ENCODE measurements at regions not wholly inside any gene's neighbourhood (a gene's known extent, or its start where the extent isn't known, plus 50 kb on each side); places are given as distances from the start of the nearest gene placed in this dataset.
"Not testable (repeated sequence)": the region's sequence is repeated elsewhere in the genome, so short reads cannot be mapped to it uniquely, and the experiment has no call there.

- no peak overlapping the region for H3K4me3 ChIP-seq (ENCODE audit: low read depth, low read length)
- DNase-seq (ENCODE audit: low read depth) = peak; percentile 61
- TF ChIP-seq, protein P1, sequence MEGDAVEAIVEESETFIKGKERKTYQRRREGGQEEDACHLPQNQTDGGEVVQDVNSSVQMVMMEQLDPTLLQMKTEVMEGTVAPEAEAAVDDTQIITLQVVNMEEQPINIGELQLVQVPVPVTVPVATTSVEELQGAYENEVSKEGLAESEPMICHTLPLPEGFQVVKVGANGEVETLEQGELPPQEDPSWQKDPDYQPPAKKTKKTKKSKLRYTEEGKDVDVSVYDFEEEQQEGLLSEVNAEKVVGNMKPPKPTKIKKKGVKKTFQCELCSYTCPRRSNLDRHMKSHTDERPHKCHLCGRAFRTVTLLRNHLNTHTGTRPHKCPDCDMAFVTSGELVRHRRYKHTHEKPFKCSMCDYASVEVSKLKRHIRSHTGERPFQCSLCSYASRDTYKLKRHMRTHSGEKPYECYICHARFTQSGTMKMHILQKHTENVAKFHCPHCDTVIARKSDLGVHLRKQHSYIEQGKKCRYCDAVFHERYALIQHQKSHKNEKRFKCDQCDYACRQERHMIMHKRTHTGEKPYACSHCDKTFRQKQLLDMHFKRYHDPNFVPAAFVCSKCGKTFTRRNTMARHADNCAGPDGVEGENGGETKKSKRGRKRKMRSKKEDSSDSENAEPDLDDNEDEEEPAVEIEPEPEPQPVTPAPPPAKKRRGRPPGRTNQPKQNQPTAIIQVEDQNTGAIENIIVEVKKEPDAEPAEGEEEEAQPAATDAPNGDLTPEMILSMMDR (conservative IDR thresholded peaks at IDR 0.05; ENCODE audit: low read depth, low read length) = peak; percentile 63
Observed at GRCh38 chr14:78022059-78022458, 148.1 kb upstream of the NRXN3 start.

- TF ChIP-seq, protein P1 (conservative IDR thresholded peaks at IDR 0.05; ENCODE audit: low read depth, low read length) = no peak
- no peak overlapping the region for H3K4me3 ChIP-seq (ENCODE audit: low read depth, low read length)
- DNase-seq (ENCODE audit: low read depth) = no peak
Observed at GRCh38 chr14:78023112-78023511, 147.1 kb upstream of the NRXN3 start.

DNA sequence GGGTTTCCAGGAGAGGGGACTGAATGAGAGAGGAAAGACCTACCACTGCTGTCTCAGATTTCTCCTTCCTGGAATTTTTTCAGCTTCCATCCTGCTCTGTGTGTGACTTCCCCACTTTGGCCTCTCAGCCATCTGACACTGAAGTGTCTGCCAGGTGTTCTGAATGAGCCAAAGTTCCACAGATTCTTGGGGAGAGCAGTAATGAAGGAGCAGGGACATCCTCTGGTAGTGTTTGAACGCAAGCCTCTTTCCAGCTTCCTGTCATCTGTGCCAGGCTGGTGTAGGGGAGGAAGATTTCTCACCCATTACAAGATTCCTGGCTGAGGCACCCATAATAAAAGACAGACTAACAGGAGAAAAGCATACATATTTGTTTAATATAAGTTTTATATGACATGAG lies 141.7 kb upstream of the NRXN3 start:
- TF ChIP-seq, protein P1 (conservative IDR thresholded peaks at IDR 0.05; ENCODE audit: low read depth, low read length) = no peak
- H3K4me3 ChIP-seq (ENCODE audit: low read depth, low read length) = no peak overlapping the region
- DNase-seq (ENCODE audit: low read depth) = no peak

DNA sequence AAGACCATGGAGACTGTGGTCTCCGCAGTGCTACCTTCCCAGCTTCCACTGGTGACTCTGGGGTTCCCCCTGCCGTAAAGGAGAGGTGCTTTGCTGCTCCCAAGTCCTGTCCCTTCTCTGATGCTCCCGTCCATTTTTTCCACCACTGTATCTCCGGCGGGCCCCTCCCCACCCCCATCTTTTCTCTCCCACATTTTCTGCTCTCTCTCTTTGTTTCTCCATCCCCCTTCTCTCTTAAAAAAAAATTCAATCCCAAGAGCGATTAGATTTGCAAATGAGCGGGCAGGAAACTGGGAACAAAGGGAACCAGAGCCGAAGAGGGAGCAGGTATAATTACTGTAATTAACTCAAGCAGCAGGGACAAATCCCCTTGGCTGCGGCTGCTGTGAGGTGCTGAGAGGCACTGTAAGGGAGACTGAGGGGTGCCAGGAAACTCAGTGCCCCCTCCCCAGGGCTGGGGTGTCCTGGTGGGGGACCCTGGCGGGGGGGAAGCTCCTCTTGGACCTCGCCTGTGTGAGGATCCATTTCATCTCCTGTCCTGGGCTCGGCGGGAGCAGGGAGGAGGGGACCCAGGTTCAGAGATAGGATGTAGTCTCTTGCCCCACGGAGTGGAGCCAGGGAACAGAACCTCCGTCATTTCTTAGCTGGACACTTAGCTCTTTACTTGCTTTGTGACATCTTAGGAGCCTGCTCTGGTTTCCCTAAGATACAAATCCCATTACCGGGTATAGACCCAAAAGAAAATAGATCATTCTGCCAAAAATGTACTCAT lies 140.4 kb upstream of the NRXN3 start:
- peak; percentile 9 for DNase-seq (ENCODE audit: low read depth)
- H3K4me3 ChIP-seq (ENCODE audit: low read depth, low read length) = no peak overlapping the region
- TF ChIP-seq, protein P1 (conservative IDR thresholded peaks at IDR 0.05; ENCODE audit: low read depth, low read length) = peak; percentile 36

- TF ChIP-seq, protein P1 (conservative IDR thresholded peaks at IDR 0.05; ENCODE audit: low read depth, low read length) = no peak
- H3K4me3 ChIP-seq (ENCODE audit: low read depth, low read length) = no peak overlapping the region
- no peak for DNase-seq (ENCODE audit: low read depth)
Observed at GRCh38 chr14:78043349-78043748, 126.8 kb upstream of the NRXN3 start.

GRCh38 chr14:78048120-78048519 lies 122.1 kb upstream of the NRXN3 start:
- DNase-seq (ENCODE audit: low read depth) = no peak
- H3K4me3 ChIP-seq (ENCODE audit: low read depth, low read length) = no peak overlapping the region
- TF ChIP-seq, protein P1 (conservative IDR thresholded peaks at IDR 0.05; ENCODE audit: low read depth, low read length) = no peak

- not testable (repeated sequence) for H3K4me3 ChIP-seq (ENCODE audit: low read depth, low read length)
Observed at GRCh38 chr14:78056890-78057289, 113.3 kb upstream of the NRXN3 start.

More at GRCh38 chr14:78056890-78057289, 113.3 kb upstream of the NRXN3 start:
- not testable (repeated sequence) for DNase-seq (ENCODE audit: low read depth)
